Neural progenitor cell (in vitro differentiated cells): ENCODE measurements at regions not wholly inside any gene's neighbourhood (a gene's known extent, or its start where the extent isn't known, plus 50 kb on each side); places are given as distances from the start of the nearest gene placed in this dataset.

Source experiments
- DNase-seq: peaks from one replicate; pipeline ENCODE4 v3.0.0-alpha.2; 2016; ENCODE audit warnings: low spot score
- H2AFZ ChIP-seq: fragments of 200-600 bp; sonication (generic); replicated peaks from 2 replicates; pipeline ENCODE4 v1.6.1; 2016; ENCODE audit warnings: antibody characterized with exemption
- H3F3A ChIP-seq: fragments of 200-600 bp; sonication (generic); 2 replicates; pipeline ENCODE4 v1.6.1; 2016; ENCODE audit warnings: antibody characterized with exemption, low read depth
- H3K27ac ChIP-seq: fragments of 200-600 bp; sonication (generic); 2 replicates; pipeline ENCODE4 v1.5.1; 2016; ENCODE audit warnings: mild to moderate bottlenecking
- H3K27me3 ChIP-seq: fragments of 200-600 bp; sonication (generic); 2 replicates; pipeline ENCODE4 v1.6.1; 2016; ENCODE audit warnings: mild to moderate bottlenecking, moderate library complexity
- H3K36me3 ChIP-seq: fragments of 200-600 bp; sonication (generic); 2 replicates; pipeline ENCODE4 v1.5.1; 2016
- H3K4me1 ChIP-seq: fragments of 200-600 bp; sonication (generic); 2 replicates; pipeline ENCODE4 v1.6.1; 2016; ENCODE audit warnings: mixed run types
- H3K4me2 ChIP-seq: fragments of 200-600 bp; sonication (generic); 2 replicates; pipeline ENCODE4 v1.6.1; 2016
- H3K4me3 ChIP-seq: fragments of 200-600 bp; sonication (generic); 2 replicates; pipeline ENCODE4 v1.5.1; 2016
- H3K79me2 ChIP-seq: fragments of 200-600 bp; sonication (generic); 2 replicates; pipeline ENCODE4 v1.6.1; 2016; ENCODE audit warnings: low read depth
- H3K9ac ChIP-seq: fragments of 200-600 bp; sonication (generic); 2 replicates; pipeline ENCODE4 v1.6.1; 2016
- H3K9me3 ChIP-seq: fragments of 200-600 bp; sonication (generic); 2 replicates; pipeline ENCODE4 v1.5.1; 2016; ENCODE audit warnings: low read depth
- H4K20me1 ChIP-seq: fragments of 200-600 bp; sonication (generic); 2 replicates; pipeline ENCODE4 v1.6.1; 2016; ENCODE audit warnings: low read depth
- H3K27ac Mint-ChIP-seq: 3 replicates; pipeline ENCODE4 v1.8.0; 2021; ENCODE audit warnings: mixed read lengths
- H3K27me3 Mint-ChIP-seq: 2 replicates; pipeline ENCODE4 v1.8.0; 2022; ENCODE audit warnings: low read depth, mild to moderate bottlenecking, inconsistent platforms, moderate library complexity, mixed read lengths; ENCODE audit not compliant: insufficient read depth
- H3K36me3 Mint-ChIP-seq: 3 replicates; pipeline ENCODE4 v1.8.0; 2021; ENCODE audit warnings: mixed read lengths
- H3K4me1 Mint-ChIP-seq: 3 replicates; pipeline ENCODE4 v1.8.0; 2021; ENCODE audit warnings: mixed read lengths
- H3K4me3 Mint-ChIP-seq: 3 replicates; pipeline ENCODE4 v1.8.0; 2021; ENCODE audit warnings: mild to moderate bottlenecking, moderate library complexity, mixed read lengths
- H3K9me3 Mint-ChIP-seq: 3 replicates; pipeline ENCODE4 v1.8.0; 2020; ENCODE audit warnings: mixed read lengths
- EZH2 ChIP-seq: fragments of 200-600 bp; sonication (generic); IDR thresholded peaks from 2 replicates; pipeline ENCODE4 v1.6.1; 2017; ENCODE audit warnings: antibody characterized with exemption, mild to moderate bottlenecking, moderate library complexity
- EZH2phosphoT487 ChIP-seq: fragments of 200-600 bp; sonication (generic); IDR thresholded peaks from 2 replicates; pipeline ENCODE4 v1.6.1; 2017; ENCODE audit warnings: antibody characterized with exemption
- TF ChIP-seq, protein P1 (sequence below): fragments of 200-600 bp; sonication (generic); IDR thresholded peaks from 2 replicates; pipeline ENCODE4 v1.5.1; 2017; ENCODE audit warnings: antibody characterized with exemption, mild to moderate bottlenecking

DNA sequence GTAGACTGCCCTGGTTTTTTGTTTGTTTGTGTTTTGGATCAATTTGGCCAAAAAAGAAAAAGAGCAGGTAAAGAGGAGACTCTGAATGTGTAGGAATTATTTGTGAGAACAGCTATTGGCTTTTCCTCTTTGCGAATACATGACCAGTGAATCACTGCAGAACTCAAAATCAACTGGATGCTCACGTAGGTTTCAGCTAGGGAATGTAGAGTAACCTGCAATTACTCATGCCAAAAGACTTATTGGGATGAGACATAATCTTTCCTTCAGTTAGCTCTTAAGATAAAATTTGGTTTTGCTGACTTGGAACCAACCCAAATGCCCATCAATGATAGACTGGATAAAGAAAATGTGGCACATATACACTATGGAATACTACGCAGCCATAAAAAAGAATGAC, 348.0 kb downstream of the NPR3 start:
- Histone ChIP-seq H3K9me3 (no peaks in the 10 kb centered on the region), H3K4me1 (no peaks in the 10 kb centered on the region), H3K4me3 (no peak overlapping the region), H3K4me2 (no peak overlapping the region), H3K27ac (no peak overlapping the region), H3K36me3 (peaks cover 3% of the 10 kb centered on the region), H3K27me3 (no peaks in the 10 kb centered on the region), H2AFZ (no peak overlapping the region), H3F3A (no peaks in the 10 kb centered on the region), H4K20me1 (no peaks in the 10 kb centered on the region), H3K79me2 (no peaks in the 10 kb centered on the region), H3K9ac (no peak overlapping the region)
- no peaks in the 10 kb centered on the region for H3K9me3 Mint-ChIP-seq
- H3K36me3 Mint-ChIP-seq, result no peaks in the 10 kb centered on the region
- no peak for TF ChIP-seq EZH2
- TF ChIP-seq, protein P1, sequence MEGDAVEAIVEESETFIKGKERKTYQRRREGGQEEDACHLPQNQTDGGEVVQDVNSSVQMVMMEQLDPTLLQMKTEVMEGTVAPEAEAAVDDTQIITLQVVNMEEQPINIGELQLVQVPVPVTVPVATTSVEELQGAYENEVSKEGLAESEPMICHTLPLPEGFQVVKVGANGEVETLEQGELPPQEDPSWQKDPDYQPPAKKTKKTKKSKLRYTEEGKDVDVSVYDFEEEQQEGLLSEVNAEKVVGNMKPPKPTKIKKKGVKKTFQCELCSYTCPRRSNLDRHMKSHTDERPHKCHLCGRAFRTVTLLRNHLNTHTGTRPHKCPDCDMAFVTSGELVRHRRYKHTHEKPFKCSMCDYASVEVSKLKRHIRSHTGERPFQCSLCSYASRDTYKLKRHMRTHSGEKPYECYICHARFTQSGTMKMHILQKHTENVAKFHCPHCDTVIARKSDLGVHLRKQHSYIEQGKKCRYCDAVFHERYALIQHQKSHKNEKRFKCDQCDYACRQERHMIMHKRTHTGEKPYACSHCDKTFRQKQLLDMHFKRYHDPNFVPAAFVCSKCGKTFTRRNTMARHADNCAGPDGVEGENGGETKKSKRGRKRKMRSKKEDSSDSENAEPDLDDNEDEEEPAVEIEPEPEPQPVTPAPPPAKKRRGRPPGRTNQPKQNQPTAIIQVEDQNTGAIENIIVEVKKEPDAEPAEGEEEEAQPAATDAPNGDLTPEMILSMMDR, result no peak
- H3K4me3 Mint-ChIP-seq, result no peak overlapping the region
- H3K4me1 Mint-ChIP-seq, result no peaks in the 10 kb centered on the region
- DNase-seq, result no peak
- peaks cover 2% of the 10 kb centered on the region for H3K27me3 Mint-ChIP-seq
- no peak overlapping the region for H3K27ac Mint-ChIP-seq

DNA sequence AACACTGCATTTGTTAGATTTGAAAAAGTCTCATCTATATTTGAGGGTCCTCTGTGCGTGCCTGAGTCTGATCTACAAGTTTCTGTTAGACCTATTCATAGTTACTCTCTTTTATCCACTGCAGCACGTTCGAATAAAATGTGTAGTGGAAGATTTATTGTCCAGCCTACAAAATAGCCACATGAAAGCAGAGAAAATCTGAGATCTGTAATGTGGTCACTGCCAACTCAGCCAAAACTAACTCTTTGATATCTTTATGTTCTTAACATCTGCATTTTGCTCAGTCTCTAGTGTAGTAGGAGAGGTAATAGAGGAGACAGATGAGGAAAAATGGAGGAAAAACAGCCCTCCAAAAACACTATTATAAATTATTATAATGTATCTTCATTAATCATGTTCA, 354.0 kb downstream of the NPR3 start:
- H3K36me3 Mint-ChIP-seq, result no peaks in the 10 kb centered on the region
- Histone ChIP-seq H3K4me1 (no peaks in the 10 kb centered on the region), H3K4me2 (no peak overlapping the region), H3F3A (no peaks in the 10 kb centered on the region), H2AFZ (no peak overlapping the region), H3K9me3 (no peaks in the 10 kb centered on the region), H3K9ac (no peak overlapping the region), H4K20me1 (no peaks in the 10 kb centered on the region), H3K4me3 (no peak overlapping the region), H3K27ac (no peak overlapping the region), H3K36me3 (no peaks in the 10 kb centered on the region), H3K27me3 (no peaks in the 10 kb centered on the region), H3K79me2 (no peaks in the 10 kb centered on the region)
- DNase-seq, result no peak
- no peak overlapping the region for H3K27ac Mint-ChIP-seq
- H3K4me1 Mint-ChIP-seq, result no peaks in the 10 kb centered on the region
- no peaks in the 10 kb centered on the region for H3K9me3 Mint-ChIP-seq
- TF ChIP-seq, protein P1, result no peak
- TF ChIP-seq EZH2phosphoT487, result no peak
- no peak for TF ChIP-seq EZH2
- H3K27me3 Mint-ChIP-seq, result no peaks in the 10 kb centered on the region
- H3K4me3 Mint-ChIP-seq, result no peak overlapping the region

DNA sequence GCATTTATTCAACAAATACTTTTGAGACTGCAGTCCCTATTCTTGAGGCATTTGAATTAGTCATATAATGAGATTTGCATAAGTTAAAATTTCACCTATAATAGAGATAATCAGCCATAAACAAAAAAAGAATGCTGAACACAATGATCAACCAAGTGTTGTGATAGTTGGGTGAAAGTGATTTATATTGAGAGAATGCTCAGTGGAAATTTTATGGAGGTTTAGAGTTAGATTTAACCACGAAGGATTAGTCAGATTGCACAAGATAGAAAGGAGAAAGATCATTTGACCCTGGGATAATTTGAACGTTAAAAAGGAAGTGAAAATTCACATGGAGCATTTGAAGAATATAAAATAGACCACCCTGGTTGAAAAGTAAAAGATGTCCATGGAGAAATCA, 356.2 kb downstream of the NPR3 start:
- no peaks in the 10 kb centered on the region for H3K4me1 ChIP-seq
- no peak overlapping the region for H3K4me2 ChIP-seq
- H3K27ac ChIP-seq, result no peak overlapping the region
- Mint-ChIP-seq H3K9me3 (no peaks in the 10 kb centered on the region), H3K36me3 (no peaks in the 10 kb centered on the region), H3K4me1 (no peaks in the 10 kb centered on the region), H3K27ac (no peak overlapping the region), H3K27me3 (no peaks in the 10 kb centered on the region), H3K4me3 (no peak overlapping the region)
- no peak overlapping the region for H3K9ac ChIP-seq
- no peaks in the 10 kb centered on the region for H3K36me3 ChIP-seq
- DNase-seq, result no peak
- no peak overlapping the region for H3K4me3 ChIP-seq
- no peak for TF ChIP-seq EZH2phosphoT487
- TF ChIP-seq, protein P1, result no peak
- no peak for TF ChIP-seq EZH2
- no peaks in the 10 kb centered on the region for H4K20me1 ChIP-seq
- no peaks in the 10 kb centered on the region for H3K27me3 ChIP-seq
- H3K79me2 ChIP-seq, result no peaks in the 10 kb centered on the region
- H3F3A ChIP-seq, result no peaks in the 10 kb centered on the region
- H3K9me3 ChIP-seq, result no peaks in the 10 kb centered on the region
- H2AFZ ChIP-seq, result no peak overlapping the region

DNA sequence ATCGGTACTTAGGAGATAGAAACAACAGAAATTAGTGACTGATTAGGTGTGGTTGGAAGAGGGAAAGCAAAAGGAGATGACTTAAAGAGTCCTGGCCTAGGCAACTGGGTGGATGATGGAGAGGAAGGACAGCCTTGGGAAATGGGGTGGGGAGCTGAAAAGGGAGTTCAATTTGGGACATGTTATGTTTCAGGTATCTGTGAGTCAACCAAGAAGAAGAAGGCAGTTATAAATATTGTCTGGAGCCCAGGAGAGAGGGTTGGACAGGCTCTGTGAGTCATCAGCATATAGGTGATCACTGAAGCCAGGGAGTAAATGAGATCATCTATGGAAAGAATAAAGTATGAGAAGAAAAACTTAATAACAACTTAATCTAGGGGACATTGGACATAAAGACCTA, 357.7 kb downstream of the NPR3 start:
- no peak for DNase-seq
- no peak overlapping the region for H2AFZ ChIP-seq

More for the DNA sequence above, 357.7 kb downstream of the NPR3 start:
- no peaks in the 10 kb centered on the region for H3K36me3 ChIP-seq
- Mint-ChIP-seq H3K36me3 (no peaks in the 10 kb centered on the region), H3K27me3 (no peaks in the 10 kb centered on the region), H3K4me3 (no peak overlapping the region), H3K9me3 (no peaks in the 10 kb centered on the region), H3K27ac (no peak overlapping the region), H3K4me1 (no peaks in the 10 kb centered on the region)
- no peaks in the 10 kb centered on the region for H4K20me1 ChIP-seq
- no peaks in the 10 kb centered on the region for H3K4me1 ChIP-seq
- H3K27ac ChIP-seq, result no peak overlapping the region
- H3K9ac ChIP-seq, result no peak overlapping the region
- no peaks in the 10 kb centered on the region for H3K79me2 ChIP-seq
- H3K4me2 ChIP-seq, result no peak overlapping the region
- no peaks in the 10 kb centered on the region for H3F3A ChIP-seq
- no peaks in the 10 kb centered on the region for H3K27me3 ChIP-seq
- no peak overlapping the region for H3K4me3 ChIP-seq
- H3K9me3 ChIP-seq, result no peaks in the 10 kb centered on the region
- TF ChIP-seq EZH2phosphoT487 (no peak), EZH2 (no peak)
- TF ChIP-seq, protein P1, result no peak
